ENCODE measurements at regions not wholly inside any gene's neighbourhood (a gene's known extent, or its start where the extent isn't known, plus 50 kb on each side); places are given as distances from the start of the nearest gene placed in this dataset.

- ATAC-seq, result no peak
- intact Hi-C loops (cut with micrococcal nuclease; ENCODE audit: unreplicated experiment), result no loop called here
- POLR2A ChIA-PET, result no interaction called here
These were observed 267.0 kb upstream of the KLF3 start for GRCh38 chr4:38396845-38397547.

GRCh38 chr4:38400946-38401345 lies 263.1 kb upstream of the KLF3 start:
- H3K4me1 ChIP-seq (ENCODE audit: insufficient read depth, low read length), result no peaks in the 10 kb centered on the region
- no peaks in the 10 kb centered on the region for H3K36me3 ChIP-seq (replicated peaks in 1 of 2; ENCODE audit: control insufficient read depth in 1 of 2, insufficient read depth in 2 of 2, low read length in 2 of 2)
- H3K4me2 ChIP-seq (ENCODE audit: low read depth, low read length), result no peak overlapping the region
- no peak overlapping the region for H3K27ac ChIP-seq (ENCODE audit: extremely low read length, insufficient read depth, low read length)
- ATAC-seq, result no peak
- no peak overlapping the region for H2AFZ ChIP-seq (ENCODE audit: low read length)
- no peaks in the 10 kb centered on the region for H3K9me3 ChIP-seq (ENCODE audit: low read length)
- no peak for FAIRE-seq
- no peaks in the 10 kb centered on the region for H3K79me2 ChIP-seq (ENCODE audit: insufficient read depth, low read length)
- no peaks in the 10 kb centered on the region for H4K20me1 ChIP-seq (ENCODE audit: insufficient read depth, low read length)
- in situ Hi-C loops (cut with HindIII; ENCODE audit: extremely low pct_ligation_motif_present, low pct_unique_long_range_greater_than_20kb) (no loop called here), intact Hi-C loops (cut with micrococcal nuclease; ENCODE audit: unreplicated experiment) (no loop called here)
- H3K9ac ChIP-seq (ENCODE audit: insufficient read depth, low read depth, low read length), result no peak overlapping the region
- no peaks in the 10 kb centered on the region for H3K27me3 ChIP-seq (ENCODE audit: control insufficient read depth in 1 of 2, insufficient read depth in 2 of 2, low read length in 2 of 2)
- 84% methylated on average over 3 of the region's 3 CpGs for WGBS (ENCODE audit: low lambda C conversion rate)
- POLR2A ChIA-PET, result no interaction called here
- no peak for DNase-seq (ENCODE audit: low spot score)
- BruUV-seq (replicated peaks), result no TSS peak
- CTCF ChIA-PET (ENCODE audit: low intra/inter-chr PET ratio, low total read pairs), result no interaction called here
- no peak overlapping the region for H3K4me3 ChIP-seq (replicated peaks in 1 of 3; ENCODE audit: insufficient read depth in 1 of 3, low read depth in 2 of 3, low read length in 3 of 3)
- TF ChIP-seq ZNF44 (CRISPR knock-in tag; IDR thresholded peaks at IDR 0.05) (no peak), SALL2 (CRISPR knock-in tag; IDR thresholded peaks at IDR 0.05) (no peak), ZNF280B (CRISPR knock-in tag; IDR thresholded peaks at IDR 0.05; ENCODE audit: borderline replicate concordance) (no peak), ZNF343 (CRISPR knock-in tag; IDR thresholded peaks at IDR 0.05) (no peak), ASH2L (IDR thresholded peaks at IDR 0.05; ENCODE audit: insufficient read length, low read depth, low read length) (no peak), BHLHE40 (IDR thresholded peaks at IDR 0.05; ENCODE audit: low read length) (no peak), ZHX1 (CRISPR knock-in tag; IDR thresholded peaks at IDR 0.05; ENCODE audit: low read depth) (no peak), ZNF138 (CRISPR knock-in tag; IDR thresholded peaks at IDR 0.05; ENCODE audit: low read depth) (no peak), ZSCAN9 (CRISPR knock-in tag; IDR thresholded peaks at IDR 0.05; ENCODE audit: borderline replicate concordance) (no peak)

More at GRCh38 chr4:38396845-38397547, 267.0 kb upstream of the KLF3 start:
- DNase-seq (ENCODE audit: low spot score) (no peak), FAIRE-seq (no peak)
- Histone ChIP-seq H3K79me2 (ENCODE audit: insufficient read depth, low read length) (no peaks in the 10 kb centered on the region), H3K4me3 (replicated peaks in 1 of 3; ENCODE audit: insufficient read depth in 1 of 3, low read depth in 2 of 3, low read length in 3 of 3) (no peak overlapping the region), H2AFZ (ENCODE audit: low read length) (no peak overlapping the region), H3K9me3 (ENCODE audit: low read length) (peaks cover 13% of the 10 kb centered on the region), H3K27ac (ENCODE audit: extremely low read length, insufficient read depth, low read length) (no peak overlapping the region), H3K9ac (ENCODE audit: insufficient read depth, low read depth, low read length) (no peak overlapping the region), H4K20me1 (ENCODE audit: insufficient read depth, low read length) (no peaks in the 10 kb centered on the region), H3K4me2 (ENCODE audit: low read depth, low read length) (no peak overlapping the region), H3K36me3 (replicated peaks in 1 of 2; ENCODE audit: control insufficient read depth in 1 of 2, insufficient read depth in 2 of 2, low read length in 2 of 2) (no peaks in the 10 kb centered on the region), H3K4me1 (ENCODE audit: insufficient read depth, low read length) (no peaks in the 10 kb centered on the region), H3K27me3 (ENCODE audit: control insufficient read depth in 1 of 2, insufficient read depth in 2 of 2, low read length in 2 of 2) (no peaks in the 10 kb centered on the region)
- no peak for TF ChIP-seq ZNF792 (CRISPR knock-in tag; IDR thresholded peaks at IDR 0.05)
- TF ChIP-seq THAP7 (CRISPR knock-in tag; IDR thresholded peaks at IDR 0.05), result no peak
- TF ChIP-seq ZNF570 (CRISPR knock-in tag; IDR thresholded peaks at IDR 0.05; ENCODE audit: borderline replicate concordance), result no peak
- TF ChIP-seq SALL2 (CRISPR knock-in tag; IDR thresholded peaks at IDR 0.05), result no peak
- CTCF ChIA-PET (ENCODE audit: low intra/inter-chr PET ratio, low total read pairs), result no interaction called here
- in situ Hi-C loops (cut with HindIII; ENCODE audit: extremely low pct_ligation_motif_present, low pct_unique_long_range_greater_than_20kb), result no loop called here
- no TSS peak for BruUV-seq (replicated peaks)
- 60% methylated on average over 4 of the region's 4 CpGs for WGBS (ENCODE audit: low lambda C conversion rate)
